Fibroblast of lung (primary cell): ENCODE measurements at regions not wholly inside any gene's neighbourhood (a gene's known extent, or its start where the extent isn't known, plus 50 kb on each side); places are given as distances from the start of the nearest gene placed in this dataset.
"Not testable (repeated sequence)": the region's sequence is repeated elsewhere in the genome, so short reads cannot be mapped to it uniquely, and the experiment has no call there.

Experiments
- DNase-seq, 2 donors: peaks; one replicate each; pipeline versions ENCODE4 v3.0.0 to v3.0.0-alpha.2; 2010; ENCODE audit warnings: low read depth in 2 of 2
- H2AFZ ChIP-seq: 2 replicates; pipeline ENCODE4 v1.5.1; 2012; ENCODE audit warnings: low read length, control low read depth, inconsistent platforms
- H3K27ac ChIP-seq: 2 replicates; pipeline ENCODE4 v1.5.1; 2011; ENCODE audit warnings: low read length, control low read depth; ENCODE audit not compliant: insufficient read depth
- H3K27me3 ChIP-seq: 2 replicates; pipeline ENCODE4 v1.5.1; 2011; ENCODE audit warnings: mild to moderate bottlenecking, low read length; ENCODE audit not compliant: control insufficient read depth, insufficient read depth
- H3K36me3 ChIP-seq: 2 replicates; pipeline ENCODE4 v1.5.1; 2011; ENCODE audit warnings: low read length; ENCODE audit not compliant: control insufficient read depth, insufficient read depth
- H3K4me1 ChIP-seq: 2 replicates; pipeline ENCODE4 v1.5.1; 2011; ENCODE audit warnings: low read length; ENCODE audit not compliant: control insufficient read depth, insufficient read depth; ENCODE audit errors: extremely low read depth
- H3K4me2 ChIP-seq: 2 replicates; pipeline ENCODE4 v1.5.1; 2011; ENCODE audit warnings: low read length, control low read depth; ENCODE audit not compliant: insufficient read depth; ENCODE audit errors: extremely low read depth
- H3K4me3 ChIP-seq, 4 experiments: fragments of 200-600 bp in 1 of 4; sonication (generic) in 1 of 4; replicated peaks in 1 of 4; 2 replicates each; pipeline ENCODE4 v1.5.1; 2011 to 2016; ENCODE audit warnings: low read length in 4 of 4, low read depth in 3 of 4, mild to moderate bottlenecking in 3 of 4, control low read depth in 2 of 4, inconsistent platforms in 1 of 4, mixed read lengths in 1 of 4; ENCODE audit not compliant: insufficient read depth in 1 of 4; ENCODE audit errors: control extremely low read depth in 1 of 4
- H3K79me2 ChIP-seq: 2 replicates; pipeline ENCODE4 v1.5.1; 2012; ENCODE audit warnings: mild to moderate bottlenecking, low read length, inconsistent platforms; ENCODE audit not compliant: control insufficient read depth, insufficient read depth
- H3K9ac ChIP-seq: 2 replicates; pipeline ENCODE4 v1.5.1; 2011; ENCODE audit warnings: mild to moderate bottlenecking, low read length, control low read depth; ENCODE audit not compliant: insufficient read depth
- H3K9me3 ChIP-seq: 2 replicates; pipeline ENCODE4 v1.5.1; 2012; ENCODE audit warnings: low read depth, low read length; ENCODE audit not compliant: control insufficient read depth, insufficient read depth
- H4K20me1 ChIP-seq: 2 replicates; pipeline ENCODE4 v1.5.1; 2011; ENCODE audit warnings: low read length; ENCODE audit not compliant: control insufficient read depth, insufficient read depth; ENCODE audit errors: extremely low read depth
- CTCF ChIP-seq, 2 donors: IDR thresholded peaks in 1 of 2; conservative IDR thresholded peaks in 1 of 2; 1 replicate in 1 of 2; 2 replicates in 1 of 2; pipeline ENCODE4 v1.5.1; 2011 to 2012; ENCODE audit warnings: low read length in 2 of 2, control low read depth in 1 of 2, inconsistent platforms in 1 of 2, low read depth in 1 of 2, mild to moderate bottlenecking in 1 of 2
- EZH2 ChIP-seq: IDR thresholded peaks from 2 replicates; pipeline ENCODE4 v1.5.1; 2012; ENCODE audit warnings: low read length, control low read depth, mild to moderate bottlenecking; ENCODE audit errors: missing control alignments

- no peaks in the 10 kb centered on the region for H3K36me3 ChIP-seq
- H2AFZ ChIP-seq = no peak overlapping the region
- no peaks in the 10 kb centered on the region for H3K9me3 ChIP-seq
- peaks cover 13% of the 10 kb centered on the region for H3K27me3 ChIP-seq
- no peak overlapping the region for H3K4me2 ChIP-seq
- H3K27ac ChIP-seq = no peak overlapping the region
- no peak for DNase-seq
- no peaks in the 10 kb centered on the region for H3K79me2 ChIP-seq
- no peak for TF ChIP-seq EZH2
- TF ChIP-seq CTCF (conservative IDR thresholded peaks at IDR 0.05 in 1 of 2, IDR thresholded peaks at IDR 0.05 in 1 of 2; ENCODE audit: low read depth in 1 of 2, low read length in 2 of 2) = no peak
- H3K9ac ChIP-seq = no peak overlapping the region
- no peaks in the 10 kb centered on the region for H4K20me1 ChIP-seq
- H3K4me1 ChIP-seq = no peaks in the 10 kb centered on the region
- no peak overlapping the region for H3K4me3 ChIP-seq
Measured at GRCh38 chr10:62498271-62498670, 124.1 kb downstream of the ZNF365 start.

GRCh38 chr10:62500116-62500515 lies 125.9 kb downstream of the ZNF365 start:
- H3K4me1 ChIP-seq, DNase-seq, H3K9me3 ChIP-seq, H3K9ac ChIP-seq, H3K36me3 ChIP-seq, H3K79me2 ChIP-seq, H3K4me3 ChIP-seq, H3K4me2 ChIP-seq, H3K27ac ChIP-seq, H4K20me1 ChIP-seq, H2AFZ ChIP-seq: not testable (repeated sequence)
- peaks cover 13% of the 10 kb centered on the region for H3K27me3 ChIP-seq

DNA sequence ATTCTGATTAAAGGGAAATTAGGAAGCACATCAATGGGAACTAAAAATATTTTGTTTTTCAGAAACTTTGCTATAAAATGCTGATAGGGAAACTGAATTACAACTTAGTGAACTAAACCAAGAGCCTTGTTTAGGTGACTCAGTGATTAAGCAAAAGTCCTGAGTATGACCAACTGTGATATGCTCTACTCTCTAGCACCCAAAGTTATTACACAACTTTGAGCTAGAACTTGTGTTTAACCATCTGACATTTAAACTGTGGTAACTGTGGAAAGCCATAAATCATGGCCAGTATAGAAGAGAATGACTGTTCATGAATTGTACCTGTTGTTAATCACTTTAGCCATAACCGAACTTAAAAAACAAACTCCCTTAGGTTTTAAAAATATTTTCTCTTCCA lies 127.4 kb downstream of the ZNF365 start:
- Histone ChIP-seq H3K9me3 (no peaks in the 10 kb centered on the region), H3K27me3 (peaks cover 13% of the 10 kb centered on the region), H4K20me1 (no peaks in the 10 kb centered on the region), H3K27ac (no peak overlapping the region), H3K4me1 (no peaks in the 10 kb centered on the region), H3K79me2 (no peaks in the 10 kb centered on the region), H3K4me2 (no peak overlapping the region), H2AFZ (no peak overlapping the region), H3K9ac (no peak overlapping the region), H3K4me3 (no peak overlapping the region), H3K36me3 (no peaks in the 10 kb centered on the region)
- peak; percentile 37 to 42 for DNase-seq
- no peak for TF ChIP-seq EZH2
- TF ChIP-seq CTCF (conservative IDR thresholded peaks at IDR 0.05 in 1 of 2, IDR thresholded peaks at IDR 0.05 in 1 of 2; ENCODE audit: low read depth in 1 of 2, low read length in 2 of 2) = no peak
